Activated CD8-positive, alpha-beta T cell treated with anti-CD3 and anti-CD28 coated beads, Interleukin-2, amount 10 ng/mL, durations not matched to agents 7 days and 5 days (primary cell): ENCODE measurements at regions not wholly inside any gene's neighbourhood (a gene's known extent, or its start where the extent isn't known, plus 50 kb on each side); places are given as distances from the start of the nearest gene placed in this dataset.

ENCODE experiments used
- ATAC-seq: fragments of 150-1000 bp; cut with Tn5 transposase; one replicate; pipeline ENCODE4 v1.10.0; 2021; ENCODE audit warnings: moderate library complexity
- CTCF ChIA-PET: fragments of 350-600 bp; sonication (Branson Sonifier 250); formaldehyde crosslinking; loops from one replicate; lab custom pipeline; 2021; ENCODE audit warnings: antibody characterized with exemption; lab: Charles Lee
- POLR2A ChIA-PET: fragments of 350-600 bp; sonication (Branson Sonifier 250); formaldehyde crosslinking; loops from one replicate; lab custom pipeline; 2021; ENCODE audit warnings: antibody characterized with exemption; lab: Charles Lee
- DNase-seq: peaks from one replicate; pipeline ENCODE4 v3.0.0-alpha.2; 2020
- H3K27ac Mint-ChIP-seq: one replicate; pipeline ENCODE4 v1.8.0; 2021; ENCODE audit warnings: mild to moderate bottlenecking, mixed read lengths
- H3K27me3 Mint-ChIP-seq: one replicate; pipeline ENCODE4 v1.8.0; 2021; ENCODE audit warnings: low read depth, mixed read lengths
- H3K36me3 Mint-ChIP-seq: one replicate; pipeline ENCODE4 v1.8.0; 2021; ENCODE audit warnings: low read depth, mixed read lengths
- H3K4me1 Mint-ChIP-seq: one replicate; pipeline ENCODE4 v1.8.0; 2021; ENCODE audit warnings: low read depth, mixed read lengths
- H3K4me3 Mint-ChIP-seq: one replicate; pipeline ENCODE4 v1.8.0; 2021; ENCODE audit warnings: mild to moderate bottlenecking, mixed read lengths
- H3K9me3 Mint-ChIP-seq: one replicate; pipeline ENCODE4 v1.8.0; 2022; ENCODE audit warnings: mixed read lengths; ENCODE audit not compliant: insufficient read depth

GRCh38 chr9:135001526-135001925 lies 83.8 kb upstream of the FCN1 start:
- DNase-seq (no peak), ATAC-seq (no peak)
- Mint-ChIP-seq H3K4me1 (no peaks in the 10 kb centered on the region), H3K27me3 (no peaks in the 10 kb centered on the region), H3K27ac (no peak overlapping the region), H3K4me3 (no peak overlapping the region), H3K36me3 (no peaks in the 10 kb centered on the region), H3K9me3 (peaks cover 18% of the 10 kb centered on the region)
- ChIA-PET CTCF (no interaction called here), POLR2A (no interaction called here)

GRCh38 chr9:135002336-135002735 lies 84.6 kb upstream of the FCN1 start:
- Mint-ChIP-seq H3K4me3 (no peak overlapping the region), H3K4me1 (no peaks in the 10 kb centered on the region), H3K27ac (no peak overlapping the region), H3K27me3 (no peaks in the 10 kb centered on the region), H3K9me3 (peaks cover 18% of the 10 kb centered on the region), H3K36me3 (no peaks in the 10 kb centered on the region)
- ChIA-PET CTCF (no interaction called here), POLR2A (no interaction called here)
- no peak for ATAC-seq
- DNase-seq, result no peak

- Mint-ChIP-seq H3K4me1 (no peaks in the 10 kb centered on the region), H3K9me3 (peaks cover 16% of the 10 kb centered on the region), H3K27me3 (no peaks in the 10 kb centered on the region), H3K36me3 (no peaks in the 10 kb centered on the region), H3K4me3 (no peak overlapping the region), H3K27ac (no peak overlapping the region)
- POLR2A ChIA-PET, result no interaction called here
- ATAC-seq, result no peak
- DNase-seq, result no peak
- CTCF ChIA-PET, result no interaction called here
Observed at GRCh38 chr9:135002802-135003201, 84.7 kb upstream of the OLFM1 start.

- POLR2A ChIA-PET, result no interaction called here
- CTCF ChIA-PET, result no interaction called here
- H3K4me1 Mint-ChIP-seq, result no peaks in the 10 kb centered on the region
- no peaks in the 10 kb centered on the region for H3K27me3 Mint-ChIP-seq
- DNase-seq (no peak), ATAC-seq (no peak)
- H3K4me3 Mint-ChIP-seq, result no peak overlapping the region
- H3K9me3 Mint-ChIP-seq, result peaks cover 14% of the 10 kb centered on the region
- H3K36me3 Mint-ChIP-seq, result no peaks in the 10 kb centered on the region
- no peak overlapping the region for H3K27ac Mint-ChIP-seq
Observed at GRCh38 chr9:135004772-135005171, 82.7 kb upstream of the OLFM1 start.

GRCh38 chr9:135006911-135007570 lies 80.4 kb upstream of the OLFM1 start:
- H3K27ac Mint-ChIP-seq, result no peak overlapping the region
- no peaks in the 10 kb centered on the region for H3K36me3 Mint-ChIP-seq
- H3K27me3 Mint-ChIP-seq, result no peaks in the 10 kb centered on the region
- no peaks in the 10 kb centered on the region for H3K9me3 Mint-ChIP-seq
- no peak for ATAC-seq
- no peak overlapping the region for H3K4me3 Mint-ChIP-seq
- POLR2A ChIA-PET, result no interaction called here
- CTCF ChIA-PET, result no interaction called here
- DNase-seq, result no peak
- no peaks in the 10 kb centered on the region for H3K4me1 Mint-ChIP-seq

- H3K4me1 Mint-ChIP-seq, result no peaks in the 10 kb centered on the region
- no peak overlapping the region for H3K4me3 Mint-ChIP-seq
- no peak overlapping the region for H3K27ac Mint-ChIP-seq
- no peaks in the 10 kb centered on the region for H3K27me3 Mint-ChIP-seq
- no peaks in the 10 kb centered on the region for H3K9me3 Mint-ChIP-seq
- ChIA-PET POLR2A (no interaction called here), CTCF (no interaction called here)
- DNase-seq (no peak), ATAC-seq (no peak)
- H3K36me3 Mint-ChIP-seq, result no peaks in the 10 kb centered on the region
Observed at GRCh38 chr9:135007601-135008000, 79.9 kb upstream of the OLFM1 start.

GRCh38 chr9:135008416-135008815 lies 79.1 kb upstream of the OLFM1 start:
- no peaks in the 10 kb centered on the region for H3K36me3 Mint-ChIP-seq
- H3K4me1 Mint-ChIP-seq, result no peaks in the 10 kb centered on the region
- no peak overlapping the region for H3K4me3 Mint-ChIP-seq
- CTCF ChIA-PET, result no interaction called here
- POLR2A ChIA-PET, result no interaction called here
- H3K27ac Mint-ChIP-seq, result no peak overlapping the region
- H3K27me3 Mint-ChIP-seq, result no peaks in the 10 kb centered on the region
- ATAC-seq (no peak), DNase-seq (no peak)
- no peaks in the 10 kb centered on the region for H3K9me3 Mint-ChIP-seq

- no peak for DNase-seq
- no peaks in the 10 kb centered on the region for H3K27me3 Mint-ChIP-seq
- H3K4me3 Mint-ChIP-seq, result no peak overlapping the region
- no peaks in the 10 kb centered on the region for H3K36me3 Mint-ChIP-seq
- H3K27ac Mint-ChIP-seq, result no peak overlapping the region
- CTCF ChIA-PET, result no interaction called here
- POLR2A ChIA-PET, result no interaction called here
- no peak for ATAC-seq
- no peaks in the 10 kb centered on the region for H3K9me3 Mint-ChIP-seq
- no peaks in the 10 kb centered on the region for H3K4me1 Mint-ChIP-seq
Observed at GRCh38 chr9:135009051-135009560, 78.4 kb upstream of the OLFM1 start.

GRCh38 chr9:135009794-135010585 lies 77.5 kb upstream of the OLFM1 start:
- no peaks in the 10 kb centered on the region for H3K36me3 Mint-ChIP-seq
- POLR2A ChIA-PET, result no interaction called here
- no peaks in the 10 kb centered on the region for H3K4me1 Mint-ChIP-seq
- no peak for ATAC-seq
- no peaks in the 10 kb centered on the region for H3K9me3 Mint-ChIP-seq
- H3K27me3 Mint-ChIP-seq, result no peaks in the 10 kb centered on the region
- H3K4me3 Mint-ChIP-seq, result no peak overlapping the region
- no peak for DNase-seq
- CTCF ChIA-PET, result no interaction called here
- H3K27ac Mint-ChIP-seq, result no peak overlapping the region

- ATAC-seq (no peak), DNase-seq (no peak)
- H3K27me3 Mint-ChIP-seq, result no peaks in the 10 kb centered on the region
- H3K4me3 Mint-ChIP-seq, result no peak overlapping the region
- H3K4me1 Mint-ChIP-seq, result no peaks in the 10 kb centered on the region
- H3K36me3 Mint-ChIP-seq, result no peaks in the 10 kb centered on the region
- CTCF ChIA-PET, result no interaction called here
- H3K27ac Mint-ChIP-seq, result no peak overlapping the region
- H3K9me3 Mint-ChIP-seq, result no peaks in the 10 kb centered on the region
- POLR2A ChIA-PET, result no interaction called here
Observed at GRCh38 chr9:135010586-135010860, 76.9 kb upstream of the OLFM1 start.

GRCh38 chr9:135010921-135011320 lies 76.5 kb upstream of the OLFM1 start:
- Mint-ChIP-seq H3K9me3 (no peaks in the 10 kb centered on the region), H3K36me3 (no peaks in the 10 kb centered on the region), H3K4me1 (no peaks in the 10 kb centered on the region), H3K27ac (no peak overlapping the region), H3K4me3 (no peak overlapping the region), H3K27me3 (no peaks in the 10 kb centered on the region)
- ATAC-seq (no peak), DNase-seq (no peak)
- ChIA-PET POLR2A (no interaction called here), CTCF (no interaction called here)

GRCh38 chr9:135012166-135012565 lies 75.3 kb upstream of the OLFM1 start:
- H3K4me3 Mint-ChIP-seq, result no peak overlapping the region
- POLR2A ChIA-PET, result no interaction called here

More at GRCh38 chr9:135012166-135012565, 75.3 kb upstream of the OLFM1 start:
- Mint-ChIP-seq H3K36me3 (no peaks in the 10 kb centered on the region), H3K27ac (no peak overlapping the region), H3K4me1 (no peaks in the 10 kb centered on the region), H3K27me3 (no peaks in the 10 kb centered on the region), H3K9me3 (no peaks in the 10 kb centered on the region)
- no peak for DNase-seq
- CTCF ChIA-PET, result no interaction called here
- ATAC-seq, result no peak
